DMS 273 (cell line): ENCODE measurements at regions not wholly inside any gene's neighbourhood (a gene's known extent, or its start where the extent isn't known, plus 50 kb on each side); places are given as distances from the start of the nearest gene placed in this dataset.

ENCODE experiments used
- DNase-seq: peaks from one replicate; lab custom pipeline; 2025; ENCODE audit not compliant: unreplicated experiment; lab: John Stamatoyannopoulos, UW

- DNase-seq = no peak
Observed at GRCh38 chr2:65662654-65663432, 230.4 kb upstream of the SPRED2 start.

GRCh38 chr2:65661980-65662653 is 229.7 kb upstream of the SPRED2 start:
- no peak for DNase-seq

- DNase-seq = no peak
Observed at GRCh38 chr2:65660340-65660739, 227.9 kb upstream of the SPRED2 start.

- no peak for DNase-seq
Observed at GRCh38 chr2:65658881-65659280, 226.5 kb upstream of the SPRED2 start.

GRCh38 chr2:65658266-65658665 is 225.9 kb upstream of the SPRED2 start:
- DNase-seq = no peak

GRCh38 chr2:65656160-65656718 is 223.8 kb upstream of the SPRED2 start:
- DNase-seq = no peak

GRCh38 chr2:65655000-65655399 is 222.6 kb upstream of the SPRED2 start:
- no peak for DNase-seq

GRCh38 chr2:65654496-65654895 is 222.1 kb upstream of the SPRED2 start:
- peak; percentile 20 for DNase-seq

GRCh38 chr2:65652066-65652465 is 219.7 kb upstream of the SPRED2 start:
- no peak for DNase-seq

GRCh38 chr2:65649811-65650589 is 217.6 kb upstream of the SPRED2 start:
- no peak for DNase-seq

GRCh38 chr2:65647249-65647842 is 214.9 kb upstream of the SPRED2 start:
- DNase-seq = no peak

GRCh38 chr2:65640793-65641103 is 208.3 kb upstream of the SPRED2 start:
- DNase-seq = no peak

GRCh38 chr2:65639156-65639864 is 206.9 kb upstream of the SPRED2 start:
- peak; percentile 18 for DNase-seq

- peak; percentile 19 for DNase-seq
Observed at GRCh38 chr2:65638443-65638842, 206.0 kb upstream of the SPRED2 start.

- DNase-seq = no peak
Observed at GRCh38 chr2:65636813-65637483, 204.5 kb upstream of the SPRED2 start.

- DNase-seq = no peak
Observed at GRCh38 chr2:65636024-65636423, 203.6 kb upstream of the SPRED2 start.

GRCh38 chr2:65634304-65634703 is 201.9 kb upstream of the SPRED2 start:
- no peak for DNase-seq

GRCh38 chr2:65630643-65631042 is 198.2 kb upstream of the SPRED2 start:
- no peak for DNase-seq

GRCh38 chr2:65628156-65628555 is 195.8 kb upstream of the SPRED2 start:
- no peak for DNase-seq

GRCh38 chr2:65626831-65627230 is 194.4 kb upstream of the SPRED2 start:
- no peak for DNase-seq
